A673 (cell line): ENCODE measurements at regions not wholly inside any gene's neighbourhood (a gene's known extent, or its start where the extent isn't known, plus 50 kb on each side); places are given as distances from the start of the nearest gene placed in this dataset.

ENCODE experiments used
- CTCF ChIP-seq: fragments of 300-800, 200-600 bp; sonication (generic); conservative IDR thresholded peaks from 2 replicates; pipeline ENCODE4 v1.5.1; 2017; ENCODE audit warnings: low read depth, mild to moderate bottlenecking, antibody characterized with exemption, low read length, moderate library complexity, mixed read lengths
- EZH2 ChIP-seq: fragments of 200-600 bp; sonication (generic); IDR thresholded peaks from 2 replicates; pipeline ENCODE4 v1.6.1; 2017; ENCODE audit warnings: borderline replicate concordance, low read depth, mild to moderate bottlenecking, mixed read lengths, antibody characterized with exemption, low read length; ENCODE audit not compliant: poor library complexity, severe bottlenecking

- TF ChIP-seq CTCF: no peak
- TF ChIP-seq EZH2: no peak
These were observed 113.1 kb upstream of the VSTM2A start for GRCh38 chr7:54429111-54429510.
